Heart left ventricle (tissue), 13 donors: ENCODE measurements at regions not wholly inside any gene's neighbourhood (a gene's known extent, or its start where the extent isn't known, plus 50 kb on each side); places are given as distances from the start of the nearest gene placed in this dataset.

Experiments
- CTCF ChIP-seq, 12 donors: fragments of 200-600 bp; sonication (generic) in 4 of 12; IDR thresholded peaks; one replicate each; pipeline versions ENCODE4 v1.5.0 to v1.8.0; 2018 to 2022; ENCODE audit warnings: antibody characterized with exemption in 12 of 12, mild to moderate bottlenecking in 5 of 12
- POLR2A ChIP-seq, 2 donors: fragments of 450-650 bp; IDR thresholded peaks; one replicate each; pipeline ENCODE4 v1.6.1; 2017; ENCODE audit warnings: antibody characterized with exemption in 2 of 2, mild to moderate bottlenecking in 2 of 2, moderate library complexity in 2 of 2
- donor health status: ischemic (EF 13 %, LVEDD 7.1; RV severe dilation, severe dysfunction).
- donor health status: DM: no; HTN: yes; CAD: no.
- donor health status: DM: no; HTN: no; CAD: no.
- donor health status: ischemic (EF 25% LVEDD 6.9; RV normal size, moderate dysfunction).
- donor health status: ischemic (EF 25% LVEDD 5.7; RV mildly dilated, moderate dysfunction).
- donor health status: ischemic (EF 35%, LVEDD 5.7; RV mildly dilated, moderate dysfunction).
- donor health status: nonischemic (EF 11% LVEDD 7.7; RV severe dilation, severe dysfunction).
- donor health status: DM: yes; HTN: yes; CAD: no.
- donor health status: PGD.
- donor health status: ischemic (EF 29% LVEDD 5.4; RV normal size, mild dysfunction).
- donor health status: nonischemic (EF 23%, LVEDD 6.1; RV moderate dilation, normal function).

GRCh38 chr2:41896186-41896846 is 151.5 kb upstream of the PKDCC start:
- TF ChIP-seq CTCF (IDR thresholded peaks at IDR 0.05) (no peak), POLR2A (IDR thresholded peaks at IDR 0.05) (no peak)
